ENCODE measurements at regions not wholly inside any gene's neighbourhood (a gene's known extent, or its start where the extent isn't known, plus 50 kb on each side); places are given as distances from the start of the nearest gene placed in this dataset.
"Not testable (repeated sequence)": the region's sequence is repeated elsewhere in the genome, so short reads cannot be mapped to it uniquely, and the experiment has no call there.

GRCh38 chr1:31514117-31514516 lies 62.2 kb upstream of the TINAGL1 start:
- Histone ChIP-seq H3K4me3 (no peak overlapping the region), H3K9me3 (no peaks in the 10 kb centered on the region), H3K36me3 (no peaks in the 10 kb centered on the region), H3K27ac (no peak overlapping the region), H3K4me1 (no peaks in the 10 kb centered on the region), H3K27me3 (no peaks in the 10 kb centered on the region)
- TF ChIP-seq POLR2AphosphoS5 (IDR thresholded peaks at IDR 0.05; ENCODE audit: insufficient read depth in 1 of 2, low read depth in 1 of 2) (no peak), CTCF (IDR thresholded peaks at IDR 0.05) (no peak), POLR2A (IDR thresholded peaks at IDR 0.05) (no peak)
- no peak for DNase-seq (ENCODE audit: extremely low spot score in 2 of 2)
- intact Hi-C loops (cut with DNase I): no loop called here

GRCh38 chr1:31515056-31515775 lies 61.1 kb upstream of the TINAGL1 start:
- H3K27ac ChIP-seq: no peak overlapping the region
- H3K36me3 ChIP-seq: no peaks in the 10 kb centered on the region
- H3K4me1 ChIP-seq: no peaks in the 10 kb centered on the region
- TF ChIP-seq POLR2A (IDR thresholded peaks at IDR 0.05) (no peak), CTCF (IDR thresholded peaks at IDR 0.05) (no peak), POLR2AphosphoS5 (IDR thresholded peaks at IDR 0.05; ENCODE audit: insufficient read depth in 1 of 2, low read depth in 1 of 2) (no peak)
- no peak overlapping the region for H3K4me3 ChIP-seq
- intact Hi-C loops (cut with DNase I): no loop called here
- DNase-seq (ENCODE audit: extremely low spot score in 2 of 2): no peak
- no peaks in the 10 kb centered on the region for H3K27me3 ChIP-seq
- no peaks in the 10 kb centered on the region for H3K9me3 ChIP-seq

- H3K27me3 ChIP-seq: no peaks in the 10 kb centered on the region
- no peaks in the 10 kb centered on the region for H3K36me3 ChIP-seq
- H3K9me3 ChIP-seq: no peaks in the 10 kb centered on the region
- intact Hi-C loops (cut with DNase I): no loop called here
- no peak overlapping the region for H3K4me3 ChIP-seq
- TF ChIP-seq POLR2AphosphoS5 (IDR thresholded peaks at IDR 0.05; ENCODE audit: insufficient read depth in 1 of 2, low read depth in 1 of 2): no peak
- no peak for TF ChIP-seq POLR2A (IDR thresholded peaks at IDR 0.05)
- no peak for TF ChIP-seq CTCF (IDR thresholded peaks at IDR 0.05)
- H3K27ac ChIP-seq: no peak overlapping the region
- H3K4me1 ChIP-seq: no peaks in the 10 kb centered on the region
- DNase-seq (ENCODE audit: extremely low spot score in 2 of 2): no peak
These were observed 60.4 kb upstream of the TINAGL1 start for GRCh38 chr1:31515936-31516335.

GRCh38 chr1:31517301-31517700 lies 59.0 kb upstream of the TINAGL1 start:
- no peak overlapping the region for H3K27ac ChIP-seq
- no peaks in the 10 kb centered on the region for H3K4me1 ChIP-seq
- no peaks in the 10 kb centered on the region for H3K27me3 ChIP-seq
- no peak for TF ChIP-seq POLR2A (IDR thresholded peaks at IDR 0.05)
- no peak for TF ChIP-seq POLR2AphosphoS5 (IDR thresholded peaks at IDR 0.05; ENCODE audit: insufficient read depth in 1 of 2, low read depth in 1 of 2)
- TF ChIP-seq CTCF (IDR thresholded peaks at IDR 0.05): no peak
- DNase-seq (ENCODE audit: extremely low spot score in 2 of 2): no peak
- intact Hi-C loops (cut with DNase I): no loop called here
- no peak overlapping the region for H3K4me3 ChIP-seq
- no peaks in the 10 kb centered on the region for H3K36me3 ChIP-seq
- H3K9me3 ChIP-seq: no peaks in the 10 kb centered on the region

- intact Hi-C loops (cut with DNase I); H3K9me3 ChIP-seq; H3K4me3 ChIP-seq; H3K4me1 ChIP-seq; DNase-seq (ENCODE audit: extremely low spot score in 2 of 2); H3K27me3 ChIP-seq; H3K27ac ChIP-seq; H3K36me3 ChIP-seq: not testable (repeated sequence)
These were observed 58.3 kb upstream of the TINAGL1 start for GRCh38 chr1:31517986-31518385.

All from vagina (tissue), 2 donors.